HG02678 (cell line): ENCODE measurements at regions not wholly inside any gene's neighbourhood (a gene's known extent, or its start where the extent isn't known, plus 50 kb on each side); places are given as distances from the start of the nearest gene placed in this dataset.
"Not testable (repeated sequence)": the region's sequence is repeated elsewhere in the genome, so short reads cannot be mapped to it uniquely, and the experiment has no call there.

Source experiments
- ATAC-seq: cut with Tn5 transposase; IDR thresholded peaks from one replicate; pipeline ENCODE4 v1.9.1; 2021; ENCODE audit warnings: mild to moderate bottlenecking, moderate library complexity; ENCODE audit not compliant: unreplicated experiment

DNA sequence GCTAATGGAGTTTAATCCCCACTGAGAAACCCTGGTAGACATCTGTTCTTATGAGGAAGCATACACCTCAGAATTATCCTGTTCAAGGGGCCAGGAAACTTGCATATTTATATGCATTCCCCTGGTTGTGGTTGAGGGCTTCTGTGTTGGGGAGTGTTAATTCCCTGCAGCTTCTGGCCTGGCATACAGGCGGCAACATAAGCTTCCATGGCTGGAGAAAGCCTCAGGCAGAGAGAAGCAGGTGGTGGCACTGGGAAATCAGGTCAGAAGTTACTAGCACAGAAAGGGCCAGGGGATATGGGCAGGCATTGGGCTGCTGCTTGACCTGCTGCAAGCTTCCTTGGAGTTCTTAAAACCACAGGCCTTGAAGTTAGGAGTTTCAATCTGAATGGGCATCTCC is 166.1 kb upstream of the SEMA6A start:
- no peak for ATAC-seq

DNA sequence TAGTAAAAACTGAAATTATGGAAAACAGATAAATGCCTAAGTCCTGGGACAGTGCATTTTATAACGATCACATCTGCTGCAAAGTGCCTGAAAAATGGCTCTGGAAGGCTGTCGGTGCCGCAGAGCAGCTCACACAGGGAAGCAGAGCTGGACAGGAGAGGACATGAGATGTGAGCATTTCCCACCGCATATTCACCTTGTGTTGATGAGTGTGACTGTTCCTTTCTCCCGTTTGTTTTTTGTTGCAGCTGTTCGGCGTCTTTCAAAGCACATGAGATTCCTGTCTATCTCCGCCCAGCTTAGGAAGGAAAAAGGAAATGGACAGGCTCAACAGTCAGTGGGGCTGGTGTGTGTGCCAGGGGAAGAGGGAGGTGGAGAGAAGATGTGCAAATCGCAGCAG is 164.9 kb upstream of the SEMA6A start:
- no peak for ATAC-seq

DNA sequence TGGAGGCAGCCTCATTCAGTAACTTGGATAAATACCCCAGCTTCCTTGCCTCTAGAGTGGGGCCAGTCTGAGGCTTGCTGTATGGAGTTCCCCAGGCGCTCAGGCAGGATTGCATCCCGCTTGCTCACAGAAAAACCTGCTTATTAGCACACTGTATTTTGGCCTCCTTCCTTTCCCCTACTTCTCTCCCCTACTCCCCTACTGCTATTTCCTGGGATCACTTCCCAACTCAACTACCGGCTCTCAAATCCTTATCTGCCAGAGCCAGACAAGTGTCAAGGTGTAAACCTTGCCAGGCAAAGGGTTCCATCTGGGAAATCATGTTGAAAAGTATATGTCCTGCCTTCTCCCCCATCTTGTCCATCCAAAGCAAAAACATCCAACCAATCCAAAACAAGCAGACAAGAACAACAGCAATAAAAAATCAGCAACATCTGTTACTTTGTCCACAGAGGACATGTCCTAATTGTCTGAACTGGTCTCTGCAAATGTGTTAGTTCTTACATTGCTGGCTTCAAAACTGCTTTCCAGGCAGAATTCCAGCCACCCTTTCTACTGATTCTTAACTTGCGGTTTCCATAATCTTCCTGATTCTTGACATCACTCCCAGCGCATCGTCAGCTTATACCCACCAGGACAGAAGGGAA is 164.1 kb upstream of the SEMA6A start:
- ATAC-seq = peak; percentile 14

DNA sequence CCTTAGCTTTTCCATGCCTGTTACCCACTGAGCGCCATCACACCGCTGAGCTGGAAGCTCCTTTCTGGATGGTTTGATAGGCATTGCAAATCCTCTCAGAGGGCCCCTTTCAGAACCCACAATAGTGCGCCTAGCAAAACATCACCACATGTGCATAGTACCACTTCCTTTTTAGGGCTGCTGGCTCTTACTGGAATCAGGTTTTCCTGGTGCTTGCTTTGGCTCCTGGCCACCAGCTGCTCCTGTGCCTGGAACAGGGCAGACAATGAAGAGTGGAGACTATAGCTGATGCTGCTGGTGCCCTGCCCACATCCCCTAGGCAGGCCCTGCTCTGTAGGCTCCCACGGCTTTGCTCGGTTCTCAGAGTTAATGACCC is 163.6 kb upstream of the SEMA6A start:
- ATAC-seq = peak; percentile 48

DNA sequence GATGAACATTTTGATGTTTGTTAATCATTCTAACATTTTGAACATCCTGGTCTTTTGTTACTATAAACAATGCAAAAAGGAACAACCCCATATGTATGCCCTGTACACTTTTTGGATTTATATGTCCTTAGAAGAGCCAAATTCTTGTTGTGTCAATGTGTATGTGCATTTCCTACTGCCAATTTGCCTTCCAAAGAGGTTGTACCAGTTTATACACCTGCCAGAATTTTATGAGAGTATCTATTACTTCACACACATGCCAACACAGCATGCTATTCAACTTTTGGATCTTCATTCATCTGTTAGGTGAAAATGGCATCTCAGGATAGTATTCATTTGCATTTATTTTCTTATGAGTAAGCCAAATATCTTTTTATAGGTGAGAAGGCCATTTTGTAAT is 162.0 kb upstream of the SEMA6A start:
- no peak for ATAC-seq

DNA sequence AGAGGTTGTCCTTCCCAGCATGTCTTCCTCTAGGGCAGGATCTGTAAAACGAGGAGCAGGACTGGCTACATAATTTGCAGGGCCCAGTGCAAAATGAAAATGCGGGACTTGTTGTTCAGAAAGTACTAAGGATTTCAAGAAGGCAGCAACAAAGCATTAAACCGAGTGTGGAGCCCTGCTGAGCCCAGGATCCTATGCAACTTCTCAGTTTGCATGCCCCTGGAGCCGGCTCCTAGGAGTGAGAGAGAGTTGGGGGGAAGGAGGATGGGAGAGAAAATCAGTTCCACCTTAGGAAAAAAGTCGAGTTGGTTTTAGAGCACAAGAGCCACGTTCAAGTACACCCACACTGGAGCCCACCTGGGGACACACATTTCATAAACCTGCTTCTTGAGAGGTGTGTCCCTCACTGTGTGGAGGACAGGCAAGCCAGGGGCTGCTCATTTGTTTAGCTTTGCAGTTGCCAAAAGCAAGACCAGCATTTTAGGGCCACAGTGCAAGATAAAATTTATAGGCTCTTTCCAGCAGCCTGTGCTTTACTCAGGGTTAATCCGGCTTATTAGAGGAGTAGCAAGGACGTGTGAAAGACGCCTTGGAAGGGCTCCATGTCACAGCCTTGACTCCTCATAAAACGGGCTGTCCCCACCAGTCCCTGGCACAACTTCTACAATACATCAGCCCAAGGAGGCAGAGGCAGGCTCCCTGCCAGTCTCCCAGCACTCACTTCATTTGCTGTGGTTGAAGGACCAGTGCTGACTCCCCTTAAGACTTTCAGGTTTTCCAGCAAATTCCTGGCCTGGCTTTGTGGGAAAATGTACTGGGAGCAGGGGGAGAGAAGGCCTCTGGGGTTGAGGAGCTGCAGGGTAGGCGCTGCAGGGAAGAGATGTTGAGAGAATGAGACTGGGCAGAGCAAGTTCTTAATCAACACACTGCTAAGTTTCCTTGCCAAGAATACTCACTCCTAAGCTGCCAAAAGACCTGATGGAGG is 159.7 kb upstream of the SEMA6A start:
- ATAC-seq = no peak

DNA sequence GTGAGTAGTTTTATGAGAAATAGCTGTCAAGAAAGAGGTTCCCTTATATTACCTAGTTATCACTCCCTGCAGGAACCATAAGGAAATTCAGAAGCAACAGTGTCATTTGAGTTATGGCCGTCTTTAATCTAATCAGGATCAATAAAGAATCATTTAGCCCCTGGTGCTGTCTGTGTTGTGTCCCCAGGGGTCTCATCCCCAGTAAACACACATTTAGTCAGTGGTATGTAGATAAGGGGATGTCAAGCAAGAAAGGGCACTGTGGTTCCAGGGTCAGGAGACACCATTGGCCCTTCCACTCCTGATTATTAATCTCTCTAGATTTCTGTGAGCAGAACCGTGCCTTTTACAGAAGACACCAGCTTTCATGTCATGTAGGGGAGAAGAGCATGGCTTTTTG is 158.0 kb upstream of the SEMA6A start:
- no peak for ATAC-seq

DNA sequence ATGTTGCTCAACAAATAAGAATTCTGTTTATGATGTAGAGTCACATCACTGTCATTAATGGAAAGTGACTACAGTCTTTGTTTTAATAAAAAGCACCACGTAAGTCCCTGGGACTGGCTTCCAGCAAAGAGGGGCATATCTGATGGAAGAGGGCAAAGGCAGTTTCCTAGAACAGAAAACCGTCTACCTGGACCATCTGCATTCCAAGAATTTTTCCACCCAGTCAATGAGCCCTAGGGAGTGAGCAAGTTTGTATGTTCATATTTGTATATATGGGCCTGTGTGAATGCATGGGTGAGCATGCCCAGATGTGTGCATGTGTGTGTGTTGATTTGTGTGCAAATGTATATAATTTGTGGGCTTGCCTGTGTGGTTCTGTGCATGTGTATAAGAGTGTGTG is 156.8 kb upstream of the SEMA6A start:
- ATAC-seq = no peak

DNA sequence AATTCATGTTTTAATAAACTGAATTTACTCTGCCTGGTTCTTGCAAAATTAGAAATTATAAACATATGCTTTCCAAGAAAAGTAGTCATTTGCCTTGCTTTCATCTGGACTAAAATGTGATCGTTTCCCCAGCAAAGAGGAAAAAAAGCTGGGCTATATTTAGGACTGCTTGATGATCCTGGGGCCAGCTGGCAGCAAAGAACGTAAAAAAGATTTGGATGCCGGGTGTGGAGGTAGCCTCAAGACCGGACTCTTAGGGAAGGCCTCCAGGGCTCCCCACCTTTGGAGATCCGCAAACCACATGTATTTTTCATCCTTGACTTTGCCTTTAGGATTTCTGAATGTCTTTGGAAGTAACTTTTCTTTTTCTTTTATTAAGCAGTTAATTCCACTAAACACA is 156.1 kb upstream of the SEMA6A start:
- ATAC-seq = no peak

DNA sequence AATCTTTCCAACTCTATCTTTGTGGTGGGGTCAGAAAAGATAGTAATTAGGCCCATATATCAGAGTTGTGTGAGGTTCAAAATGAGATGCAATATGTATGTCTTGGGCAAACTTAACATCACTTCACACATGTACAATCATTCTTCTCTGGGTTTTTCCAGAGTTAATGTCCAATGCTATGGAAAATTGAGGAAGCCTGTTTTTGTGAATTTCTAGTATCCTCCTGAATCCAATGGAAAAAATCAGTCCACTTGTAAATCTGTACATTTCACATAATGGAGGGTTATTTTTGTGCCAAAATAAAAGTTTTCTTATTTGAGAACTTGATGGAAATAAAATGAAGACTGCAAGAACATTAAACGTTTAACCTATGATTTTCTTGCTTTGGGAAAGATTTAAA is 155.6 kb upstream of the SEMA6A start:
- ATAC-seq = no peak

DNA sequence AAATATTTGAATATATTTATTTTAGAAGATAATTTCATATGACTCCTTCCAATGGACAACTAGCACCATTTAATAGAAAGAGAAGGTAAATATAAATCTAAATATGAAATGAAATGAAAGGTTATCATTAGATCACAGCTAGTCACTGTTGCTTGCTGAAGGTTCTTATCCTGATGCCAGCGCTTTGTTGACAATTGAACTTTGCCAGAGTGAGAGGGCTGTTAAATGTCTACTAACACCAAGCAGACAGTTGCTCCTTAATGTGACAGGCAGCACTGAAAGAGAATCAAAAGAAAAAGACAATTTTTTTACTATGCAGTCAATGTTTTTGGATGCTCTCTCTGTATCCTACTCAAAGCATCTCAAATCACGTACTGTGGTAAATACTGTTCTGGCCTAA is 152.6 kb upstream of the SEMA6A start:
- no peak for ATAC-seq

DNA sequence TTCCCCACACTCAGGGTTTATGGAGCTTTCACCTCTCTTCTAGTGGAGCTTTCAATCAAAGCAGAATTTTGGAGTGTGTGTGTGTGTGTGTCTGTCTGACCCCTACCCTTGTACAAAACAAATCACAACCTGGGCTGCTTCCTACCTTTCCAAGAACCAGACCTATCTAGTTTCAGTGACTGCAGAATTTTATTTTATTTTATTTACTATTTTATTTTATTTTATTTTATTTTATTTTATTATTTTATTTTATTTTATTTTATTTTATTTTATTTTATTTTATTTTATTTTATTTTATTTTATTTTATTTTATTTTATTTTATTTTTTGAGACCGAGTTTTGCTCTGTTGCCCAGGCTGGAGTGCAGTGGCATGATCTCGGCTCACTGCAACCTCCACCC is 151.6 kb upstream of the SEMA6A start:
- not testable (repeated sequence) for ATAC-seq

DNA sequence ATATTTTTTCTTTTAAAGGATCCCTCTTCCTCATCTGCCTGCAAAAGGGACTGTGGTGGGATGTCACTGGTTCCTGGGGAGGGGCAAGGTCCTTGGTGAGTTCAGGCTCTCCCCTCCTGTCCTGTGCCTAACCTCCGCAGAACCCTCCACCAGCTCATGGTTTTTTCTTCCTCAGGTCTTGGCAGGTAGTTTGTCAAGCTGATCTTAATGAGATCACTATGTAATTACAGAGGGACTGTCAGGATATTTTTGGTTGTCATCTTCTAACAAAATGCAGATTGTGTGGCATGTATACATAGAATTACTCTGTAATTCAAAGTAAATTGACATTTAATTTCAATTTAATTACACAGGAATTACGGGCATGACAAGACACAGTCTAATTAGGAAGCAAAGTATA is 150.3 kb upstream of the SEMA6A start:
- no peak for ATAC-seq

DNA sequence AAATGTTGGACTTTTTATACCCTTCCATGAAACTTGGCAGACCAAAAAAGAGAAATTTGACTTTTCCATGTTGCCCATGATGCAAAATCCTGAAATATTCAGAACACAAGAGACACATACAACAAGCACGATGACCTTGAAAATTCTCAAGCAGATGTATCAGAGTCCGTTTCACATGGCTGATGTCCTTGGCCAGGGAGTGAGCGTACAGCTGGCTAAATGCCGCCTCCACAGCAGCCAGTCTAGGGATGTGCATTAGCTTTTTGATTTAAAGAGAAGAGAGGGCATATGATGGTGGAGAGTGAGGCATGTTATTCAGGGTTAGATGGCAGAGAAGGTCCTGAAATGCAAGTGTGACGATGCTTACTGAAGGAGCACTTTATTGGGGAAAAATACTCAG is 148.0 kb upstream of the SEMA6A start:
- ATAC-seq = no peak

DNA sequence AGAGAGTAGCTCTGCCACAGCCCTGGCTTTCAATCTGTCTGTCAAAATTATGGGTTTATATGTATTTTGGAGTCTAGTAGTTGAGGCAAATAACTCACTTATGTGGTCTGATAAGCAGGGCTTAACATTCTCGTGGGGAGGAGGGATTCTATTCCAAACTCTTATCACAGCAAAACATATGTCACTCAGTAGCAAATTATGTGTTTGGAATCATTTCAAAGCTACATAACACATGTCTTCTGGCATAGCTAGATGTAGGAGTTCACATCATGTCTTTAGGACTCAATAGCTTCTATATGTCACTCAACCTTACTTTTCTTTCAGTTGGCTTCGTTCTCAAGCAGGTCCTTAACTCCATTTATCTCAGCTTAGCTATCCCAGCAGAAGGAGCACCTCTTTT is 144.5 kb upstream of the SEMA6A start:
- no peak for ATAC-seq

DNA sequence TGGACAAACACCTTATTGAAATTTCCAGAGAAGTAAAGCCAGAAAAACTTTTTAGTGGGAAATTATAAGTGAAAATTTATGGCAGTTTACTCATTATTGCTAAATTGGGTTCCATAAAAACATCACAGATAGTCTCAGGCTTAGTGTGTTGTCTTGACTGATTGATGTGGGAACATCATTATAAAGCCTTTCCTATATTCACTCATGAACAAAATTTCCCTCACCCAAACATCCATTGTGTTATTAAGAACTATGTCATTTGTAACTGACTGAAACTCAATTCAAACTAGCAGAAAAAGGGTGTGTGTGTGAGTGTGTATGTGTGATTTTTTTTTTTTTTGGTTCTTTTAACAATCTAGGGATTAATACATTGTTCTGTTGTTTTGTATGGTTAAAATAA is 143.7 kb upstream of the SEMA6A start:
- ATAC-seq = no peak

DNA sequence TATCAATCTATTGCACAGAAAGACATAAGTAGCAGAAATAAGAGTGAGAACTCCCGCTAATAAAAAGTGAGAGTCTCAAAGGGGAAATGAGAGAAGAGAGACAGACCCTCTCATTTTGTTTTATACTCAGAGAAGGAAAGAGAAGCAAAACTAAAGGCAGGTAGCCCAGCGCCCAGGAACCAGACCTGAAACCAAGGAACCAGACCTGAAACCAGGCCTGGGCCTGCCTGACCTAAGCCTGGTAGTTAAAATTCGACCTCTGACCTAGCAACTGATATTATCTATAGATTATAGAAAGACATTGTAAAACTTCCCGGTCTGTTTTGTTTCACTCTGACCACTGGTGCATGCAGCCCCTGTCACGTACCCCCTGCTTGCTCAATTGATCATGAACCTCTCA is 134.5 kb upstream of the SEMA6A start:
- peak; percentile 41 for ATAC-seq

DNA sequence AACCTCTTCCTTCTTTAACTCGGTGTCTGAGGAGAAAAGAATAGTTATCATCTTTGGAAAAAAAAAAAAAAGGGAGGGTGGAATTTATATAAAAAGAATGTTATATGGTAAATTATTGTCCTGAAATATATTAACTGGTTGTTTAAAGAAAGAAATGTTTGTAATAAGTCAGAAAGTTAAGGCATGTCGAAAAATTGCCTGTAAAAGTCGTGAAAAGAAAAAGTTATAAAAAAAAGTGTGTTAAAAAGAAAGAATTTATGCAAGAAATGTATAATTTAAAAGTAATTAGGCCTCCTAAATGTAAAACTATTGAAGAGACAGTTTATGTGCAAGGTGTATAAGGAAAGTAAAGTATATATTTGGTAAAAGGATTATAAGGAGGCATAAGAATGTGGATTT is 130.5 kb upstream of the SEMA6A start:
- not testable (repeated sequence) for ATAC-seq

DNA sequence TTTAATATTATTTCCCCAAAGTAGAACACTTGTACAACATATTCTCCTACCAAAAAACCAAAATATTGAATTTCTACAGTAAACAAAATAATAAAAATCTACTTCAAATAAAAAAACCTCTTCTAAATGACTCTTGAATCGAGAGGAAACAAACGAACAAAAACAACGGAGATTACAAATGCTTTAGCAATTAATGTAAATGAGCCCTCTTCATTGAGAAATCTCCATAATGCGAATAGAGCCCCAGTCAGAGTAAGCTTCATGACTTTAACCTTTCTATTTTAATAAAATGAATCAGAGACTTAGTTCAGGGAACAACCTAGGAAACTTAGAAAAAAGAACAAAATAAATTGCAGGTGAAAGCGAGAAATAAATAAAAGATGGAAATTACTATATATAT is 129.3 kb upstream of the SEMA6A start:
- no peak for ATAC-seq

DNA sequence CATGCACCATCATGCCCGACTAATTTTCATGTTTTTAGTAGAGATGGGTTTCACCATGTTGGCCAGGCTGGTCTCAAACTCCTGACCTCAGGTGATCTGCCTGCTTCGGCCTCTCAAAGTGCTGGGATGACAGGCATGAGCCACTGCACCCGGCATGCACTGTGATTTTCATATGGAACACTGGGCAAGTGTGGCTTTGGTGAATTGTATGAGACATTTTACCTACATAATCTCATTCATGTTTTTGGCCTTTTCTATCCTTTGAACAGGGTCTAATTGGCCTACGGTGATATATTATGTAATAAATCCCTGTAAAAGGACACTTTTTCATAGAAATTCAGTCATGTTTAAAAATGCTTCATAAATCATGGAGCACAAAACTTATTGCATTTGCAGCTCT is 128.7 kb upstream of the SEMA6A start:
- no peak for ATAC-seq

DNA sequence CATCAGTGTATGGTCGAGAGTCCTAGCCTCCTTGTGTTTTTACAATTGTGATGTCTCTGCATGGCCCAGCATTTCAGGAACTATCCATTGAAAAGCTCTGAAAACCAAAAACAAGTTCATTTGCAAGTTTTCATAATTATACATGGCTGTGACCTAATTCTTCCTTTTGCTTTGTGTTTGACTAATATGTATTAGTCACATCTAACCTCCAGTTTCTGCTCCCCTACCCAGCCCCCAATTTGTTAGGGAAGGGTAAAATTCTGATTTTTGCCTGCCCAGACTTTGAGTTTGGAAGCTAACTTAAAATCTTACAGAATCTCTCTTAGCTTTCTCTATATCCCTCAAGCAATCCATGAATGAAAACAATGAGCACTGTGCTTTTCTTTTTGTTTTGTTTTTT is 128.2 kb upstream of the SEMA6A start:
- ATAC-seq = no peak

DNA sequence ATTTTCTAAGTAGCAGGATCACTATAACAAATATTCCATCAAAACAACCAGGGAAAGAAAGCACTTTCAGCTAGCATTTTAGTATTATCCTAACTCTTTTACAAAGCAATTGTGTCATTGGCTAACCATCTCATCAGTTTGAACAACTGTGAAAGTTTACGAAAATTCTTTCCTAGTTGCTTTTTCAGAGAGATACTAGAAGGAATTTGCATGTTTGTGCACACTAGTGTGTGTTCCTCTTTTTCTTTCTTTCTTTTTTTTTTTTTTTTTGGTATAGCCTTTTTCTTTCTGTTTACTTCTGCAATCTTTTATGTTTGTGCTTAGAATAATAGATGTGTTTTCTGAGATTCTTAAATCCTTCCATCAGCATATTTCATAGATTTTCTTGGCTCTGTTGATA is 124.7 kb upstream of the SEMA6A start:
- no peak for ATAC-seq
